SK-N-SH treated with all-trans-retinoic acid at 6 μM for 48 hours (cell line): ENCODE measurements at regions not wholly inside any gene's neighbourhood (a gene's known extent, or its start where the extent isn't known, plus 50 kb on each side); places are given as distances from the start of the nearest gene placed in this dataset.

Source experiments
- ATAC-seq: fragments of 200-7000 bp; cut with Tn5 transposase; 3 replicates; pipeline ENCODE4 v1.9.1; 2020; ENCODE audit warnings: mild to moderate bottlenecking, moderate library complexity
- ARNTL ChIP-seq: fragments of 450-650 bp; formaldehyde crosslinking; IDR thresholded peaks from 2 replicates; pipeline ENCODE4 v1.5.0; 2020; ENCODE audit warnings: low read depth, mild to moderate bottlenecking, moderate library complexity, borderline replicate concordance
- BACH2 ChIP-seq: fragments of 250-450 bp; sonication (Bioruptor Pico); IDR thresholded peaks from 2 replicates; pipeline ENCODE4 v1.9.0; 2021; ENCODE audit warnings: mild to moderate bottlenecking, borderline replicate concordance
- CSDC2 ChIP-seq: fragments of 250-450 bp; sonication (Bioruptor Pico); IDR thresholded peaks from 2 replicates; pipeline ENCODE4 v1.5.0; 2020; ENCODE audit warnings: mild to moderate bottlenecking, moderate library complexity
- ESRRG ChIP-seq: fragments of 250-450 bp; sonication (Bioruptor Pico); IDR thresholded peaks from 2 replicates; pipeline ENCODE4 v1.6.1; 2021; ENCODE audit warnings: mild to moderate bottlenecking
- GLIS3 ChIP-seq: fragments of 250-450 bp; sonication (Bioruptor Pico); IDR thresholded peaks from 2 replicates; pipeline ENCODE4 v1.5.0; 2020; ENCODE audit warnings: mild to moderate bottlenecking, moderate library complexity
- ISL1 ChIP-seq: fragments of 250-450 bp; sonication (Bioruptor Pico); IDR thresholded peaks from 2 replicates; pipeline ENCODE4 v2.1.2; 2022; ENCODE audit warnings: mild to moderate bottlenecking, moderate library complexity
- OSR1 ChIP-seq: fragments of 250-450 bp; sonication (Bioruptor Pico); IDR thresholded peaks from 2 replicates; pipeline ENCODE4 v1.8.0; 2022; ENCODE audit warnings: moderate library complexity, mild to moderate bottlenecking, inconsistent platforms
- PPARA ChIP-seq: fragments of 250-450 bp; sonication (Bioruptor Pico); IDR thresholded peaks from 2 replicates; pipeline ENCODE4 v1.5.0; 2020; ENCODE audit warnings: mild to moderate bottlenecking, borderline replicate concordance
- SNAI2 ChIP-seq: fragments of 250-450 bp; sonication (Bioruptor Pico); IDR thresholded peaks from 2 replicates; pipeline ENCODE4 v1.5.0; 2020; ENCODE audit warnings: mild to moderate bottlenecking, moderate library complexity
- TCF4 ChIP-seq: fragments of 250-450 bp; sonication (Bioruptor Pico); IDR thresholded peaks from 2 replicates; pipeline ENCODE4 v1.8.0; 2021; ENCODE audit warnings: mild to moderate bottlenecking, moderate library complexity, borderline replicate concordance
- TOX ChIP-seq: fragments of 250-450 bp; sonication (Bioruptor Pico); IDR thresholded peaks from 2 replicates; pipeline ENCODE4 v1.8.0; 2021; ENCODE audit warnings: mild to moderate bottlenecking, moderate library complexity, borderline replicate concordance
- ZC3H10 ChIP-seq: fragments of 250-450 bp; sonication (Bioruptor Pico); IDR thresholded peaks from 2 replicates; pipeline ENCODE4 v1.5.1; 2021; ENCODE audit warnings: mild to moderate bottlenecking, moderate library complexity
- ZFP3 ChIP-seq: fragments of 250-450 bp; sonication (Bioruptor Pico); IDR thresholded peaks from 2 replicates; pipeline ENCODE4 v1.5.0; 2020; ENCODE audit warnings: mild to moderate bottlenecking, moderate library complexity
- ZFP30 ChIP-seq: fragments of 450-650 bp; formaldehyde crosslinking; IDR thresholded peaks from 2 replicates; pipeline ENCODE4 v1.5.0; 2022; ENCODE audit warnings: mild to moderate bottlenecking, moderate library complexity
- ZNF565 ChIP-seq: fragments of 450-650 bp; formaldehyde crosslinking; conservative IDR thresholded peaks from 2 replicates; pipeline ENCODE4 v1.5.0; 2020; ENCODE audit warnings: low read depth, mild to moderate bottlenecking, moderate library complexity
- ZNF70 ChIP-seq: fragments of 450-650 bp; formaldehyde crosslinking; IDR thresholded peaks from 2 replicates; pipeline ENCODE4 v1.5.0; 2020; ENCODE audit warnings: mild to moderate bottlenecking, moderate library complexity
- ZNF8 ChIP-seq: fragments of 450-650 bp; formaldehyde crosslinking; IDR thresholded peaks from 2 replicates; pipeline ENCODE4 v1.5.0; 2020; ENCODE audit warnings: mild to moderate bottlenecking, moderate library complexity
- TF ChIP-seq, protein P1 (sequence below): fragments of 250-450 bp; sonication (Bioruptor Pico); IDR thresholded peaks from 2 replicates; pipeline ENCODE4 v1.8.0; 2020; ENCODE audit warnings: mild to moderate bottlenecking, moderate library complexity, borderline replicate concordance
- TF ChIP-seq, protein P2 (sequence below): fragments of 250-450 bp; sonication (Bioruptor Pico); IDR thresholded peaks from 2 replicates; pipeline ENCODE4 v1.5.1; 2020; ENCODE audit warnings: low read depth, mild to moderate bottlenecking, moderate library complexity
- TF ChIP-seq, protein P3 (sequence below): fragments of 250-450 bp; sonication (Bioruptor Pico); IDR thresholded peaks from 2 replicates; pipeline ENCODE4 v1.5.1; 2021; ENCODE audit warnings: mild to moderate bottlenecking, moderate library complexity
- TF ChIP-seq, protein P4 (sequence below): fragments of 250-450 bp; sonication (Bioruptor Pico); IDR thresholded peaks from 2 replicates; pipeline ENCODE4 v1.5.0; 2020; ENCODE audit warnings: mild to moderate bottlenecking, moderate library complexity
- TF ChIP-seq, protein P5 (sequence below): fragments of 250-450 bp; sonication (Bioruptor Pico); IDR thresholded peaks from 2 replicates; pipeline ENCODE4 v1.8.0; 2021; ENCODE audit warnings: low read depth, mild to moderate bottlenecking, moderate library complexity, borderline replicate concordance

DNA sequence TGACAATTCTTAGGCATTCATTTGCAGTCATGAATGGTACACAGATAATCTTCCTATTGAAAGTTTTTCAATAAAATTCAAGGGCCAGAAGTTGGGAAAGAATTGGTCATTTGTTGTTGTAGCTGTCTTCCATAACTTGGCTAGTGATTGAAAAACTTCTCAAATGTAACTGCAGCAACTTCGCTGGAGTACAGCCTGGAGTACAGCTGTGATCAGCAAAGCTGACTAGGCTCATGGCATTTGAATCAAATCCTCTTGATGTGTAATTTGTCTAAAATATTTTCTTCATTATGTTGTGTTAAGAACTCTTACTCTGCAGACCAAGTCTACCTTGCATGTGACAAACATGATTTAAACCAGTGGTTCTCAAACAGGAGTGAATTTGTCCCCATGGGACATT lies 226.5 kb upstream of the STEAP1 start:
- TF ChIP-seq TOX (CRISPR knock-in tag) (no peak), PPARA (CRISPR knock-in tag) (no peak), ARNTL (CRISPR knock-in tag) (no peak), BACH2 (no peak), SNAI2 (CRISPR knock-in tag) (no peak), ZFP3 (CRISPR knock-in tag) (no peak), ZFP30 (CRISPR knock-in tag) (no peak), TCF4 (CRISPR knock-in tag) (no peak), CSDC2 (CRISPR knock-in tag) (no peak), OSR1 (CRISPR knock-in tag) (no peak), ESRRG (no peak), ISL1 (CRISPR knock-in tag) (no peak), ZNF8 (CRISPR knock-in tag) (no peak), ZC3H10 (CRISPR knock-in tag) (no peak), ZNF565 (no peak), ZNF70 (no peak)
- TF ChIP-seq, protein P1, sequence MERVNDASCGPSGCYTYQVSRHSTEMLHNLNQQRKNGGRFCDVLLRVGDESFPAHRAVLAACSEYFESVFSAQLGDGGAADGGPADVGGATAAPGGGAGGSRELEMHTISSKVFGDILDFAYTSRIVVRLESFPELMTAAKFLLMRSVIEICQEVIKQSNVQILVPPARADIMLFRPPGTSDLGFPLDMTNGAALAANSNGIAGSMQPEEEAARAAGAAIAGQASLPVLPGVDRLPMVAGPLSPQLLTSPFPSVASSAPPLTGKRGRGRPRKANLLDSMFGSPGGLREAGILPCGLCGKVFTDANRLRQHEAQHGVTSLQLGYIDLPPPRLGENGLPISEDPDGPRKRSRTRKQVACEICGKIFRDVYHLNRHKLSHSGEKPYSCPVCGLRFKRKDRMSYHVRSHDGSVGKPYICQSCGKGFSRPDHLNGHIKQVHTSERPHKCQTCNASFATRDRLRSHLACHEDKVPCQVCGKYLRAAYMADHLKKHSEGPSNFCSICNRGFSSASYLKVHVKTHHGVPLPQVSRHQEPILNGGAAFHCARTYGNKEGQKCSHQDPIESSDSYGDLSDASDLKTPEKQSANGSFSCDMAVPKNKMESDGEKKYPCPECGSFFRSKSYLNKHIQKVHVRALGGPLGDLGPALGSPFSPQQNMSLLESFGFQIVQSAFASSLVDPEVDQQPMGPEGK (CRISPR knock-in tag), result no peak
- TF ChIP-seq, protein P2, sequence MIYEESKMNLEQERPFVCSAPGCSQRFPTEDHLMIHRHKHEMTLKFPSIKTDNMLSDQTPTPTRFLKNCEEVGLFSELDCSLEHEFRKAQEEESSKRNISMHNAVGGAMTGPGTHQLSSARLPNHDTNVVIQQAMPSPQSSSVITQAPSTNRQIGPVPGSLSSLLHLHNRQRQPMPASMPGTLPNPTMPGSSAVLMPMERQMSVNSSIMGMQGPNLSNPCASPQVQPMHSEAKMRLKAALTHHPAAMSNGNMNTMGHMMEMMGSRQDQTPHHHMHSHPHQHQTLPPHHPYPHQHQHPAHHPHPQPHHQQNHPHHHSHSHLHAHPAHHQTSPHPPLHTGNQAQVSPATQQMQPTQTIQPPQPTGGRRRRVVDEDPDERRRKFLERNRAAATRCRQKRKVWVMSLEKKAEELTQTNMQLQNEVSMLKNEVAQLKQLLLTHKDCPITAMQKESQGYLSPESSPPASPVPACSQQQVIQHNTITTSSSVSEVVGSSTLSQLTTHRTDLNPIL, result no peak
- TF ChIP-seq, protein P3, sequence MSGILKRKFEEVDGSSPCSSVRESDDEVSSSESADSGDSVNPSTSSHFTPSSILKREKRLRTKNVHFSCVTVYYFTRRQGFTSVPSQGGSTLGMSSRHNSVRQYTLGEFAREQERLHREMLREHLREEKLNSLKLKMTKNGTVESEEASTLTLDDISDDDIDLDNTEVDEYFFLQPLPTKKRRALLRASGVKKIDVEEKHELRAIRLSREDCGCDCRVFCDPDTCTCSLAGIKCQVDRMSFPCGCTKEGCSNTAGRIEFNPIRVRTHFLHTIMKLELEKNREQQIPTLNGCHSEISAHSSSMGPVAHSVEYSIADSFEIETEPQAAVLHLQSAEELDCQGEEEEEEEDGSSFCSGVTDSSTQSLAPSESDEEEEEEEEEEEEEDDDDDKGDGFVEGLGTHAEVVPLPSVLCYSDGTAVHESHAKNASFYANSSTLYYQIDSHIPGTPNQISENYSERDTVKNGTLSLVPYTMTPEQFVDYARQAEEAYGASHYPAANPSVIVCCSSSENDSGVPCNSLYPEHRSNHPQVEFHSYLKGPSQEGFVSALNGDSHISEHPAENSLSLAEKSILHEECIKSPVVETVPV (CRISPR knock-in tag), result no peak
- TF ChIP-seq, protein P4, sequence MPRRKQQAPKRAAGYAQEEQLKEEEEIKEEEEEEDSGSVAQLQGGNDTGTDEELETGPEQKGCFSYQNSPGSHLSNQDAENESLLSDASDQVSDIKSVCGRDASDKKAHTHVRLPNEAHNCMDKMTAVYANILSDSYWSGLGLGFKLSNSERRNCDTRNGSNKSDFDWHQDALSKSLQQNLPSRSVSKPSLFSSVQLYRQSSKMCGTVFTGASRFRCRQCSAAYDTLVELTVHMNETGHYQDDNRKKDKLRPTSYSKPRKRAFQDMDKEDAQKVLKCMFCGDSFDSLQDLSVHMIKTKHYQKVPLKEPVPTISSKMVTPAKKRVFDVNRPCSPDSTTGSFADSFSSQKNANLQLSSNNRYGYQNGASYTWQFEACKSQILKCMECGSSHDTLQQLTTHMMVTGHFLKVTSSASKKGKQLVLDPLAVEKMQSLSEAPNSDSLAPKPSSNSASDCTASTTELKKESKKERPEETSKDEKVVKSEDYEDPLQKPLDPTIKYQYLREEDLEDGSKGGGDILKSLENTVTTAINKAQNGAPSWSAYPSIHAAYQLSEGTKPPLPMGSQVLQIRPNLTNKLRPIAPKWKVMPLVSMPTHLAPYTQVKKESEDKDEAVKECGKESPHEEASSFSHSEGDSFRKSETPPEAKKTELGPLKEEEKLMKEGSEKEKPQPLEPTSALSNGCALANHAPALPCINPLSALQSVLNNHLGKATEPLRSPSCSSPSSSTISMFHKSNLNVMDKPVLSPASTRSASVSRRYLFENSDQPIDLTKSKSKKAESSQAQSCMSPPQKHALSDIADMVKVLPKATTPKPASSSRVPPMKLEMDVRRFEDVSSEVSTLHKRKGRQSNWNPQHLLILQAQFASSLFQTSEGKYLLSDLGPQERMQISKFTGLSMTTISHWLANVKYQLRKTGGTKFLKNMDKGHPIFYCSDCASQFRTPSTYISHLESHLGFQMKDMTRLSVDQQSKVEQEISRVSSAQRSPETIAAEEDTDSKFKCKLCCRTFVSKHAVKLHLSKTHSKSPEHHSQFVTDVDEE (CRISPR knock-in tag), result no peak
- ATAC-seq, result no peak

DNA sequence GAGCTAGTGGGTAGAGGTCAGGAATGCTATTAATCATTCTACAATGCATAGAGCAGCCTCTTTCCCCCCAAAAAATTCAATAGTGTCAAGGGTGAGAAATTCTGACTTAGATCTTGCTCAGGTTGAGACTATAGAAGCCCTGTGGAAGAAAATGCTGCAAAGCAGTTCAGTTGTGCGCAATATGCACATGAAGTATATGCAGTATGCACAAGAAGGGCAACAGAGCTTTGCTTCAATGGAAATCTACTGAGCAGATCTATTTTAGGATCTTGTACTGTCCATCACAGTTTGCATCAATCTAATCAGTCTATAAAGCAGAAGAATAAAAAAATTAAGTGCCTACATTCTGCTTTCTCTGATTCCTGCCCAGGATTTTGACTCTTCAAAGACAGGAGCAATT lies 225.8 kb upstream of the STEAP1 start:
- TF ChIP-seq SNAI2 (CRISPR knock-in tag) (no peak), ARNTL (CRISPR knock-in tag) (no peak), ESRRG (no peak), TCF4 (CRISPR knock-in tag) (no peak), OSR1 (CRISPR knock-in tag) (no peak)
- TF ChIP-seq, protein P1 (CRISPR knock-in tag), result no peak
- TF ChIP-seq, protein P3 (CRISPR knock-in tag), result no peak
- ATAC-seq, result no peak

DNA sequence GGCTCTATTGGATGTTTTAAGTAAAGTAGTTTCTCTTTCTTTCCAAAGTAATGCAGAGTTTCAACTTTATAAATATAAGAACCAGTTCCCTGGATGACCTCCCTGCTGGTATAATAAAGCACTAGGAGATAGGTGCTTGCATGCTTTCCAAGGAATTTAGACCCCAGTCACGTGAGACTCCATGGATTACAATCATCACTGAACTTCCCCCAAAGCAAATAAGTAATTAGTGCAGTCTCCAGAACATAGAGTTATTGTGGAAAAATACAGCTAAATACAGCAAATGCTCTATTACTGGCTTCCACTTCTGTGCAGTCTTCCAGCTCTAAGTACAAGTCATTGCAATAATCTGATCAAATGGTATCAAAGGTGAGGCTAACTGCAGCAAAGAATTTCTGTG lies 220.2 kb upstream of the STEAP1 start:
- ATAC-seq, result no peak
- no peak for TF ChIP-seq OSR1 (CRISPR knock-in tag)
- no peak for TF ChIP-seq GLIS3
- TF ChIP-seq ZNF70, result no peak
- no peak for TF ChIP-seq ZFP3 (CRISPR knock-in tag)
- TF ChIP-seq, protein P4 (CRISPR knock-in tag), result no peak
- TF ChIP-seq TOX (CRISPR knock-in tag), result no peak
- TF ChIP-seq ISL1 (CRISPR knock-in tag), result no peak
- no peak for TF ChIP-seq ZC3H10 (CRISPR knock-in tag)
- TF ChIP-seq ESRRG, result no peak
- no peak for TF ChIP-seq ZNF565
- TF ChIP-seq, protein P5, sequence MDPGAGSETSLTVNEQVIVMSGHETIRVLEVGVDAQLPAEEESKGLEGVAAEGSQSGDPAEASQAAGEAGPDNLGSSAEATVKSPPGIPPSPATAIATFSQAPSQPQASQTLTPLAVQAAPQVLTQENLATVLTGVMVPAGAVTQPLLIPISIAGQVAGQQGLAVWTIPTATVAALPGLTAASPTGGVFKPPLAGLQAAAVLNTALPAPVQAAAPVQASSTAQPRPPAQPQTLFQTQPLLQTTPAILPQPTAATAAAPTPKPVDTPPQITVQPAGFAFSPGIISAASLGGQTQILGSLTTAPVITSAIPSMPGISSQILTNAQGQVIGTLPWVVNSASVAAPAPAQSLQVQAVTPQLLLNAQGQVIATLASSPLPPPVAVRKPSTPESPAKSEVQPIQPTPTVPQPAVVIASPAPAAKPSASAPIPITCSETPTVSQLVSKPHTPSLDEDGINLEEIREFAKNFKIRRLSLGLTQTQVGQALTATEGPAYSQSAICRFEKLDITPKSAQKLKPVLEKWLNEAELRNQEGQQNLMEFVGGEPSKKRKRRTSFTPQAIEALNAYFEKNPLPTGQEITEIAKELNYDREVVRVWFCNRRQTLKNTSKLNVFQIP (CRISPR knock-in tag), result no peak
- TF ChIP-seq PPARA (CRISPR knock-in tag), result no peak
